K562 (cell line): ENCODE measurements at regions not wholly inside any gene's neighbourhood (a gene's known extent, or its start where the extent isn't known, plus 50 kb on each side); places are given as distances from the start of the nearest gene placed in this dataset.
A peak's percentile ranks its signal among the peaks of the same experiment; 100 is the strongest.

Experiments
- ARID1B ChIP-seq: fragments of 450-650 bp; IDR thresholded peaks from 2 replicates; pipeline ENCODE4 v1.6.1; 2016; ENCODE audit warnings: antibody characterized with exemption, mild to moderate bottlenecking, inconsistent platforms
- ARID4B ChIP-seq: sonication (generic); formaldehyde crosslinking; IDR thresholded peaks from 2 replicates; pipeline ENCODE4 v1.8.0; 2022; ENCODE audit warnings: mild to moderate bottlenecking, missing genetic modification reagents
- CHAMP1 ChIP-seq: fragments of 450-650 bp; IDR thresholded peaks from 2 replicates; pipeline ENCODE4 v1.6.1; 2016; ENCODE audit warnings: mild to moderate bottlenecking
- E2F1 ChIP-seq: sonication (generic); formaldehyde crosslinking; IDR thresholded peaks from 2 replicates; pipeline ENCODE4 v1.8.1; 2023; ENCODE audit warnings: mild to moderate bottlenecking, missing genetic modification reagents, moderate library complexity
- FOXJ3 ChIP-seq: sonication (generic); formaldehyde crosslinking; IDR thresholded peaks from 2 replicates; pipeline ENCODE4 v1.4.0; 2020; ENCODE audit warnings: mild to moderate bottlenecking, missing genetic modification reagents
- GTF2B ChIP-seq: IDR thresholded peaks from 2 replicates; pipeline ENCODE4 v1.6.1; 2011; ENCODE audit not compliant: insufficient read length; ENCODE audit errors: extremely low read depth
- MXI1 ChIP-seq: IDR thresholded peaks from 2 replicates; pipeline ENCODE4 v1.6.1; 2011; ENCODE audit warnings: low read depth, mild to moderate bottlenecking, improper control_type of control experiment, low read length
- NBN ChIP-seq: fragments of 450-650 bp; IDR thresholded peaks from 2 replicates; pipeline ENCODE4 v1.6.1; 2016; ENCODE audit warnings: low read depth, mild to moderate bottlenecking
- NR3C1 ChIP-seq: sonication (generic); formaldehyde crosslinking; IDR thresholded peaks from 2 replicates; pipeline ENCODE4 v1.8.1; 2022; ENCODE audit warnings: missing genetic modification reagents
- PHF20 ChIP-seq: fragments of 450-650 bp; IDR thresholded peaks from 2 replicates; pipeline ENCODE4 v1.6.1; 2018; ENCODE audit not compliant: partially characterized antibody
- SMAD4 ChIP-seq: fragments of 250-450 bp; sonication (Bioruptor Pico); conservative IDR thresholded peaks from 2 replicates; pipeline ENCODE4 v1.8.0; 2021; ENCODE audit warnings: inconsistent platforms, mild to moderate bottlenecking, moderate library complexity
- SRSF1 ChIP-seq: fragments of 200-400 bp; formaldehyde crosslinking; IDR thresholded peaks from 2 replicates; pipeline ENCODE4 v1.6.1; 2017; ENCODE audit warnings: mild to moderate bottlenecking, low read depth, low read length, moderate library complexity
- SRSF3 ChIP-seq: fragments of 200-400 bp; formaldehyde crosslinking; IDR thresholded peaks from 2 replicates; pipeline ENCODE4 v1.6.1; 2016; ENCODE audit warnings: mild to moderate bottlenecking, low read length, moderate library complexity; ENCODE audit not compliant: insufficient read depth
- ZBED1 ChIP-seq: IDR thresholded peaks from 2 replicates; pipeline ENCODE4 v1.6.1; 2014
- ZNF445 ChIP-seq: fragments of 250-450 bp; sonication (Bioruptor Pico); IDR thresholded peaks from 2 replicates; pipeline ENCODE4 v1.4.0; 2020; ENCODE audit warnings: low read depth, mild to moderate bottlenecking, moderate library complexity
- ZNF511 ChIP-seq: sonication (generic); formaldehyde crosslinking; IDR thresholded peaks from 2 replicates; pipeline ENCODE4 v1.8.0; 2022; ENCODE audit warnings: mild to moderate bottlenecking, missing genetic modification reagents
- ZNF699 ChIP-seq: fragments of 250-450 bp; sonication (Bioruptor Pico); IDR thresholded peaks from 2 replicates; pipeline ENCODE4 v1.8.0; 2021; ENCODE audit warnings: mild to moderate bottlenecking, moderate library complexity; ENCODE audit not compliant: insufficient replicate concordance

- 0 out of 2 replicates have a peak, but pooled peaks have one; percentile 16 for TF ChIP-seq ARID4B (CRISPR knock-in tag)
- no peak for TF ChIP-seq SRSF3
- no peak for TF ChIP-seq PHF20
- TF ChIP-seq NBN = peak; percentile 76; the same call in 1 of the 2 replicates
- TF ChIP-seq SMAD4 (CRISPR knock-in tag) = peak; percentile 78
- no peak for TF ChIP-seq GTF2B
- no peak for TF ChIP-seq ZBED1
- TF ChIP-seq ZNF699 (CRISPR knock-in tag) = no peak
- no peak; the same call in 1 of the 2 replicates for TF ChIP-seq ZNF511 (CRISPR knock-in tag)
- no peak for TF ChIP-seq FOXJ3 (CRISPR knock-in tag)
- no peak for TF ChIP-seq E2F1 (CRISPR knock-in tag)
- no peak for TF ChIP-seq MXI1
- TF ChIP-seq SRSF1 = no peak
- TF ChIP-seq NR3C1 (CRISPR knock-in tag) = no peak
- peak; percentile 72; the same call in 1 of the 2 replicates for TF ChIP-seq CHAMP1
- TF ChIP-seq ZNF445 = no peak
- TF ChIP-seq ARID1B = peak; percentile 99
Measured at GRCh38 chr6:3650959-3651697, 100.4 kb downstream of the PXDC1 start (continued).
